ENCODE measurements at regions not wholly inside any gene's neighbourhood (a gene's known extent, or its start where the extent isn't known, plus 50 kb on each side); places are given as distances from the start of the nearest gene placed in this dataset.
"Not testable (repeated sequence)": the region's sequence is repeated elsewhere in the genome, so short reads cannot be mapped to it uniquely, and the experiment has no call there.

- TF ChIP-seq CTCF (IDR thresholded peaks at IDR 0.05; ENCODE audit: insufficient read depth, low read length, missing control alignments): no peak
- no peak for DNase-seq (ENCODE audit: low read depth, low spot score)
- ChIA-PET POLR2A (no interaction called here), CTCF (no interaction called here)
- H3K4me3 ChIP-seq (ENCODE audit: low read depth, low read length): no peak overlapping the region
Measured at GRCh38 chr5:87190041-87190440, 77.6 kb upstream of the RASA1 start.

GRCh38 chr5:87190687-87191086 lies 77.0 kb upstream of the RASA1 start:
- CTCF ChIA-PET: no interaction called here
- DNase-seq (ENCODE audit: low read depth, low spot score): no peak
- POLR2A ChIA-PET: no interaction called here
- no peak for TF ChIP-seq CTCF (IDR thresholded peaks at IDR 0.05; ENCODE audit: insufficient read depth, low read length, missing control alignments)
- no peak overlapping the region for H3K4me3 ChIP-seq (ENCODE audit: low read depth, low read length)

GRCh38 chr5:87191645-87192044 lies 76.0 kb upstream of the RASA1 start:
- no peak overlapping the region for H3K4me3 ChIP-seq (ENCODE audit: low read depth, low read length)
- POLR2A ChIA-PET: no interaction called here
- no peak for DNase-seq (ENCODE audit: low read depth, low spot score)
- CTCF ChIA-PET: no interaction called here
- no peak for TF ChIP-seq CTCF (IDR thresholded peaks at IDR 0.05; ENCODE audit: insufficient read depth, low read length, missing control alignments)

GRCh38 chr5:87195104-87195591 lies 72.5 kb upstream of the RASA1 start:
- ChIA-PET CTCF (interaction anchor here (1.0 kb wide), 1 partner anchor 11 kb away, joined by 3 read pairs; no protein-coding TSS in a partner anchor), POLR2A (interaction anchor here (0.5 to 1.5 kb wide), 2 partner anchors 12 to 64 kb away, joined by 3 to 6 read pairs; no protein-coding TSS in a partner anchor)
- no peak for TF ChIP-seq CTCF (IDR thresholded peaks at IDR 0.05; ENCODE audit: insufficient read depth, low read length, missing control alignments)
- H3K4me3 ChIP-seq (ENCODE audit: low read depth, low read length): no peak overlapping the region
- DNase-seq (ENCODE audit: low read depth, low spot score): peak; percentile 33

GRCh38 chr5:87195616-87196015 lies 72.1 kb upstream of the RASA1 start:
- no peak overlapping the region for H3K4me3 ChIP-seq (ENCODE audit: low read depth, low read length)
- CTCF ChIA-PET: interaction anchor here (1.0 kb wide), 1 partner anchor 12 kb away, joined by 3 read pairs; no protein-coding TSS in a partner anchor
- POLR2A ChIA-PET: interaction anchor here (0.5 to 1.5 kb wide), 2 partner anchors 13 to 63 kb away, joined by 3 to 6 read pairs; no protein-coding TSS in a partner anchor
- DNase-seq (ENCODE audit: low read depth, low spot score): no peak
- TF ChIP-seq CTCF (IDR thresholded peaks at IDR 0.05; ENCODE audit: insufficient read depth, low read length, missing control alignments): no peak

GRCh38 chr5:87198010-87198409 lies 69.7 kb upstream of the RASA1 start:
- DNase-seq (ENCODE audit: low read depth, low spot score): no peak
- no peak overlapping the region for H3K4me3 ChIP-seq (ENCODE audit: low read depth, low read length)
- TF ChIP-seq CTCF (IDR thresholded peaks at IDR 0.05; ENCODE audit: insufficient read depth, low read length, missing control alignments): no peak
- POLR2A ChIA-PET: no interaction called here
- CTCF ChIA-PET: interaction anchor here (0.7 to 1.2 kb wide), 2 partner anchors 16 to 128 kb away, joined by 3 to 4 read pairs; no protein-coding TSS in a partner anchor

GRCh38 chr5:87199246-87199645 lies 68.4 kb upstream of the RASA1 start:
- DNase-seq (ENCODE audit: low read depth, low spot score); H3K4me3 ChIP-seq (ENCODE audit: low read depth, low read length); POLR2A ChIA-PET: not testable (repeated sequence)
- CTCF ChIA-PET: interaction anchor here (1.2 to 1.4 kb wide), 2 partner anchors 10 to 17 kb away, joined by 4 read pairs; no protein-coding TSS in a partner anchor

GRCh38 chr5:87199704-87200103 lies 68.0 kb upstream of the RASA1 start:
- H3K4me3 ChIP-seq (ENCODE audit: low read depth, low read length); POLR2A ChIA-PET; DNase-seq (ENCODE audit: low read depth, low spot score): not testable (repeated sequence)
- CTCF ChIA-PET: interaction anchor here (1.4 kb wide), 1 partner anchor 10 kb away, joined by 4 read pairs; no protein-coding TSS in a partner anchor
